GM18499 (cell line): ENCODE measurements at regions not wholly inside any gene's neighbourhood (a gene's known extent, or its start where the extent isn't known, plus 50 kb on each side); places are given as distances from the start of the nearest gene placed in this dataset.

Experiments
- ATAC-seq: cut with Tn5 transposase; IDR thresholded peaks from one replicate; pipeline ENCODE4 v1.9.1; 2021; ENCODE audit warnings: moderate number of reproducible peaks; ENCODE audit not compliant: insufficient read depth, unreplicated experiment

- no peak for ATAC-seq
Observed at GRCh38 chr1:95369985-95370690, 136.1 kb downstream of the RWDD3 start.

GRCh38 chr1:95370691-95371562 is 136.9 kb downstream of the RWDD3 start:
- ATAC-seq: no peak

- no peak for ATAC-seq
Observed at GRCh38 chr1:95371666-95372282, 137.8 kb downstream of the RWDD3 start.

- no peak for ATAC-seq
Observed at GRCh38 chr1:95375174-95375573, 141.2 kb downstream of the RWDD3 start.

GRCh38 chr1:95380909-95381308 is 146.9 kb downstream of the RWDD3 start:
- ATAC-seq: no peak

GRCh38 chr1:95382000-95382786 is 148.2 kb downstream of the RWDD3 start:
- ATAC-seq: no peak

GRCh38 chr1:95383111-95383510 is 149.1 kb downstream of the RWDD3 start:
- ATAC-seq: no peak

GRCh38 chr1:95384567-95384966 is 150.6 kb downstream of the RWDD3 start:
- ATAC-seq: no peak

- ATAC-seq: no peak
Observed at GRCh38 chr1:95386371-95386770, 152.4 kb downstream of the RWDD3 start.

- ATAC-seq: no peak
Observed at GRCh38 chr1:95386915-95387314, 152.9 kb downstream of the RWDD3 start.

- ATAC-seq: no peak
Observed at GRCh38 chr1:95388031-95388430, 154.0 kb downstream of the RWDD3 start.

- ATAC-seq: no peak
Observed at GRCh38 chr1:95393434-95393833, 159.4 kb downstream of the RWDD3 start.

- no peak for ATAC-seq
Observed at GRCh38 chr1:95396557-95396956, 162.5 kb downstream of the RWDD3 start.

- ATAC-seq: no peak
Observed at GRCh38 chr1:95402780-95403179, 168.8 kb downstream of the RWDD3 start.

GRCh38 chr1:95406279-95406678 is 172.3 kb downstream of the RWDD3 start:
- ATAC-seq: no peak

GRCh38 chr1:95407131-95407885 is 173.3 kb downstream of the RWDD3 start:
- ATAC-seq: no peak

- no peak for ATAC-seq
Observed at GRCh38 chr1:95407886-95408291, 173.9 kb downstream of the RWDD3 start.

- ATAC-seq: no peak
Observed at GRCh38 chr1:95408507-95409136, 174.6 kb downstream of the RWDD3 start.

- ATAC-seq: no peak
Observed at GRCh38 chr1:95409276-95409675, 175.3 kb downstream of the RWDD3 start.
